Liver (tissue), 3 donors: ENCODE measurements at regions not wholly inside any gene's neighbourhood (a gene's known extent, or its start where the extent isn't known, plus 50 kb on each side); places are given as distances from the start of the nearest gene placed in this dataset.

ENCODE experiments used
- GABPA ChIP-seq, 2 donors: IDR thresholded peaks in 1 of 2; conservative IDR thresholded peaks in 1 of 2; 2 replicates each; pipeline ENCODE4 v1.6.1; 2016; ENCODE audit warnings: antibody characterized with exemption in 2 of 2, mild to moderate bottlenecking in 1 of 2, moderate library complexity in 1 of 2
- RAD21 ChIP-seq, 2 donors: IDR thresholded peaks; 2 replicates each; pipeline ENCODE4 v1.6.1; 2016; ENCODE audit warnings: antibody characterized with exemption in 2 of 2, mild to moderate bottlenecking in 2 of 2
- TAF1 ChIP-seq: conservative IDR thresholded peaks from 2 replicates; pipeline ENCODE4 v1.6.1; 2016; ENCODE audit warnings: antibody characterized with exemption, mild to moderate bottlenecking
- YY1 ChIP-seq: IDR thresholded peaks from 2 replicates; pipeline ENCODE4 v1.6.1; 2016; ENCODE audit warnings: antibody characterized with exemption, mild to moderate bottlenecking
- TF ChIP-seq, protein P1 (sequence below): fragments of 150-350 bp; IDR thresholded peaks from 2 replicates; pipeline ENCODE4 v1.5.1; 2017; ENCODE audit warnings: improper control_type of control experiment, low read depth, low read length; ENCODE audit not compliant: missing input control
- donor health status: healthy.
- donor health status: healthy.

DNA sequence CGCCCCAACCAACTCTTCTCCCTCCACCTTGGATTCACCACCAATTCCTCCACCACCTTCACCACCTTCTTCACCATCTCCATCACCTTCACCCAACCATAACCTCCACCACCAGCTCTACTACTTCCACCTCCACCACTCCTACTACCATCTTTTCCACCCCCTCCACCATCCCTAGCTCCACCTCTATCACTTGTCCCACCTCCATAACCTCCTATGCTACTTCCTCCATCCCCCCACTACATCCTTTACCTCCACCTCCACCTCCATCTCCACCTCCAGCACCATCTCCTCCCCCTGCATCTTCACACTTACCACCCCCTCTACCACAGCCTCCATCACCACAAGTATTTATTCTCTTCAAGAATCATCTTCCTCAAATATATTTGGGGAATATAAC lies 254.9 kb upstream of the EGLN3 start:
- no peak for TF ChIP-seq RAD21 (IDR thresholded peaks at IDR 0.05)
- no peak for TF ChIP-seq GABPA (IDR thresholded peaks at IDR 0.05 in 1 of 2, conservative IDR thresholded peaks at IDR 0.05 in 1 of 2)
- TF ChIP-seq YY1: no peak
- TF ChIP-seq, protein P1, sequence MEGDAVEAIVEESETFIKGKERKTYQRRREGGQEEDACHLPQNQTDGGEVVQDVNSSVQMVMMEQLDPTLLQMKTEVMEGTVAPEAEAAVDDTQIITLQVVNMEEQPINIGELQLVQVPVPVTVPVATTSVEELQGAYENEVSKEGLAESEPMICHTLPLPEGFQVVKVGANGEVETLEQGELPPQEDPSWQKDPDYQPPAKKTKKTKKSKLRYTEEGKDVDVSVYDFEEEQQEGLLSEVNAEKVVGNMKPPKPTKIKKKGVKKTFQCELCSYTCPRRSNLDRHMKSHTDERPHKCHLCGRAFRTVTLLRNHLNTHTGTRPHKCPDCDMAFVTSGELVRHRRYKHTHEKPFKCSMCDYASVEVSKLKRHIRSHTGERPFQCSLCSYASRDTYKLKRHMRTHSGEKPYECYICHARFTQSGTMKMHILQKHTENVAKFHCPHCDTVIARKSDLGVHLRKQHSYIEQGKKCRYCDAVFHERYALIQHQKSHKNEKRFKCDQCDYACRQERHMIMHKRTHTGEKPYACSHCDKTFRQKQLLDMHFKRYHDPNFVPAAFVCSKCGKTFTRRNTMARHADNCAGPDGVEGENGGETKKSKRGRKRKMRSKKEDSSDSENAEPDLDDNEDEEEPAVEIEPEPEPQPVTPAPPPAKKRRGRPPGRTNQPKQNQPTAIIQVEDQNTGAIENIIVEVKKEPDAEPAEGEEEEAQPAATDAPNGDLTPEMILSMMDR: no peak
- TF ChIP-seq TAF1: no peak
